DMS153 (cell line): ENCODE measurements at regions not wholly inside any gene's neighbourhood (a gene's known extent, or its start where the extent isn't known, plus 50 kb on each side); places are given as distances from the start of the nearest gene placed in this dataset.

ENCODE experiments used
- DNase-seq: peaks from one replicate; lab custom pipeline; 2025; lab: John Stamatoyannopoulos, UW

- no peak for DNase-seq
Measured at GRCh38 chr18:53817976-53818950, 406.2 kb downstream of the MBD2 start.

- DNase-seq = no peak
Measured at GRCh38 chr18:53800171-53800570, 424.3 kb downstream of the MBD2 start.

GRCh38 chr18:53799134-53799533, 425.3 kb downstream of the MBD2 start:
- DNase-seq = no peak

GRCh38 chr18:53798516-53798915, 426.0 kb downstream of the MBD2 start:
- no peak for DNase-seq

- DNase-seq = no peak
Measured at GRCh38 chr18:53797998-53798495, 426.4 kb downstream of the MBD2 start.

- no peak for DNase-seq
Measured at GRCh38 chr18:53796040-53796729, 428.3 kb downstream of the MBD2 start.

GRCh38 chr18:53795610-53796009, 428.9 kb downstream of the MBD2 start:
- DNase-seq = no peak

- DNase-seq = peak; percentile 5
Measured at GRCh38 chr18:53795061-53795460, 429.4 kb downstream of the MBD2 start.

GRCh38 chr18:53792762-53793161, 431.7 kb downstream of the MBD2 start:
- DNase-seq = no peak

- no peak for DNase-seq
Measured at GRCh38 chr18:53790786-53791185, 433.7 kb downstream of the MBD2 start.

- DNase-seq = no peak
Measured at GRCh38 chr18:53789376-53790247, 434.9 kb downstream of the MBD2 start.

GRCh38 chr18:53785811-53786210, 438.7 kb downstream of the MBD2 start:
- no peak for DNase-seq

- no peak for DNase-seq
Measured at GRCh38 chr18:53784253-53784652, 440.2 kb downstream of the MBD2 start.

GRCh38 chr18:53780666-53781065, 443.8 kb downstream of the MBD2 start:
- no peak for DNase-seq

- DNase-seq = no peak
Measured at GRCh38 chr18:53772293-53772692, 452.2 kb downstream of the MBD2 start.

GRCh38 chr18:53771664-53772063, 452.8 kb downstream of the MBD2 start:
- peak; percentile 71 for DNase-seq

GRCh38 chr18:53765211-53765610, 459.3 kb downstream of the MBD2 start:
- DNase-seq = no peak

- DNase-seq = no peak
Measured at GRCh38 chr18:53764086-53764485, 460.4 kb downstream of the MBD2 start.

- no peak for DNase-seq
Measured at GRCh38 chr18:53757328-53757727, 467.1 kb downstream of the MBD2 start.

GRCh38 chr18:53756610-53756972, 467.9 kb downstream of the MBD2 start:
- DNase-seq = no peak

GRCh38 chr18:53755914-53756609, 468.4 kb downstream of the MBD2 start:
- DNase-seq = no peak
